SK-N-SH treated with all-trans-retinoic acid at 6 μM for 48 hours (cell line): ENCODE measurements at regions not wholly inside any gene's neighbourhood (a gene's known extent, or its start where the extent isn't known, plus 50 kb on each side); places are given as distances from the start of the nearest gene placed in this dataset.

Experiments
- ATAC-seq: fragments of 200-7000 bp; cut with Tn5 transposase; 3 replicates; pipeline ENCODE4 v1.9.1; 2020; ENCODE audit warnings: mild to moderate bottlenecking, moderate library complexity
- ARNTL ChIP-seq: fragments of 450-650 bp; formaldehyde crosslinking; IDR thresholded peaks from 2 replicates; pipeline ENCODE4 v1.5.0; 2020; ENCODE audit warnings: low read depth, mild to moderate bottlenecking, moderate library complexity, borderline replicate concordance
- CSDC2 ChIP-seq: fragments of 250-450 bp; sonication (Bioruptor Pico); IDR thresholded peaks from 2 replicates; pipeline ENCODE4 v1.5.0; 2020; ENCODE audit warnings: mild to moderate bottlenecking, moderate library complexity
- ESRRG ChIP-seq: fragments of 250-450 bp; sonication (Bioruptor Pico); IDR thresholded peaks from 2 replicates; pipeline ENCODE4 v1.6.1; 2021; ENCODE audit warnings: mild to moderate bottlenecking
- GLIS3 ChIP-seq: fragments of 250-450 bp; sonication (Bioruptor Pico); IDR thresholded peaks from 2 replicates; pipeline ENCODE4 v1.5.0; 2020; ENCODE audit warnings: mild to moderate bottlenecking, moderate library complexity
- PPARA ChIP-seq: fragments of 250-450 bp; sonication (Bioruptor Pico); IDR thresholded peaks from 2 replicates; pipeline ENCODE4 v1.5.0; 2020; ENCODE audit warnings: mild to moderate bottlenecking, borderline replicate concordance
- ZFP3 ChIP-seq: fragments of 250-450 bp; sonication (Bioruptor Pico); IDR thresholded peaks from 2 replicates; pipeline ENCODE4 v1.5.0; 2020; ENCODE audit warnings: mild to moderate bottlenecking, moderate library complexity
- ZNF70 ChIP-seq: fragments of 450-650 bp; formaldehyde crosslinking; IDR thresholded peaks from 2 replicates; pipeline ENCODE4 v1.5.0; 2020; ENCODE audit warnings: mild to moderate bottlenecking, moderate library complexity
- ZNF8 ChIP-seq: fragments of 450-650 bp; formaldehyde crosslinking; IDR thresholded peaks from 2 replicates; pipeline ENCODE4 v1.5.0; 2020; ENCODE audit warnings: mild to moderate bottlenecking, moderate library complexity
- TF ChIP-seq, protein P1 (sequence below): fragments of 250-450 bp; sonication (Bioruptor Pico); IDR thresholded peaks from 2 replicates; pipeline ENCODE4 v1.5.0; 2020; ENCODE audit warnings: mild to moderate bottlenecking, moderate library complexity
- TF ChIP-seq, protein P2 (sequence below): fragments of 250-450 bp; sonication (Bioruptor Pico); IDR thresholded peaks from 2 replicates; pipeline ENCODE4 v1.8.0; 2021; ENCODE audit warnings: low read depth, mild to moderate bottlenecking, moderate library complexity, borderline replicate concordance
- TF ChIP-seq, protein P3 (sequence below): fragments of 250-450 bp; sonication (Bioruptor Pico); IDR thresholded peaks from 2 replicates; pipeline ENCODE4 v1.5.1; 2021; ENCODE audit warnings: mild to moderate bottlenecking, moderate library complexity
- TF ChIP-seq, protein P4 (sequence below): fragments of 250-450 bp; sonication (Bioruptor Pico); IDR thresholded peaks from 2 replicates; pipeline ENCODE4 v1.5.1; 2020; ENCODE audit warnings: low read depth, mild to moderate bottlenecking, moderate library complexity
- TF ChIP-seq, protein P5 (sequence below): fragments of 250-450 bp; sonication (Bioruptor Pico); IDR thresholded peaks from 2 replicates; pipeline ENCODE4 v1.8.0; 2020; ENCODE audit warnings: mild to moderate bottlenecking, moderate library complexity, borderline replicate concordance

DNA sequence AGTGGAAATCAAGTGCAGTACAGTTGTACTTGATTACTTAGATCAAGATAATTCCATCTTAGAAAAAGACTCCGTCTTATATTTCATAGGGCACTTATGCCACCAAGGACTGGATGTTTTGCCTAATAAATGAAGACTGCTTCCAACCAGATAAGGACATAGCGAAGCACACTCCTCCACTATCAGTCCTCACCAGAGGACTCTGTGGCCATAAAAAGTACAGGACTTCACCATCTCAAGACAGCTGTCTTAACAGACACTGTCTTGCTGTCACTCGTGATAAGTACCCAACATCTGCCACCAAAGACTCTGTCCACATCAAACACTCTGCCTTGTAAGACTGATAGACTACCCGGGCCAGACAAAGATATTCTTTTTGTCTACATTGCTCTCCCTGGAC, 352.0 kb downstream of the TRAM1L1 start:
- TF ChIP-seq ZNF70 (CRISPR knock-in tag) (no peak), ZNF8 (CRISPR knock-in tag) (no peak)
- TF ChIP-seq, protein P1, sequence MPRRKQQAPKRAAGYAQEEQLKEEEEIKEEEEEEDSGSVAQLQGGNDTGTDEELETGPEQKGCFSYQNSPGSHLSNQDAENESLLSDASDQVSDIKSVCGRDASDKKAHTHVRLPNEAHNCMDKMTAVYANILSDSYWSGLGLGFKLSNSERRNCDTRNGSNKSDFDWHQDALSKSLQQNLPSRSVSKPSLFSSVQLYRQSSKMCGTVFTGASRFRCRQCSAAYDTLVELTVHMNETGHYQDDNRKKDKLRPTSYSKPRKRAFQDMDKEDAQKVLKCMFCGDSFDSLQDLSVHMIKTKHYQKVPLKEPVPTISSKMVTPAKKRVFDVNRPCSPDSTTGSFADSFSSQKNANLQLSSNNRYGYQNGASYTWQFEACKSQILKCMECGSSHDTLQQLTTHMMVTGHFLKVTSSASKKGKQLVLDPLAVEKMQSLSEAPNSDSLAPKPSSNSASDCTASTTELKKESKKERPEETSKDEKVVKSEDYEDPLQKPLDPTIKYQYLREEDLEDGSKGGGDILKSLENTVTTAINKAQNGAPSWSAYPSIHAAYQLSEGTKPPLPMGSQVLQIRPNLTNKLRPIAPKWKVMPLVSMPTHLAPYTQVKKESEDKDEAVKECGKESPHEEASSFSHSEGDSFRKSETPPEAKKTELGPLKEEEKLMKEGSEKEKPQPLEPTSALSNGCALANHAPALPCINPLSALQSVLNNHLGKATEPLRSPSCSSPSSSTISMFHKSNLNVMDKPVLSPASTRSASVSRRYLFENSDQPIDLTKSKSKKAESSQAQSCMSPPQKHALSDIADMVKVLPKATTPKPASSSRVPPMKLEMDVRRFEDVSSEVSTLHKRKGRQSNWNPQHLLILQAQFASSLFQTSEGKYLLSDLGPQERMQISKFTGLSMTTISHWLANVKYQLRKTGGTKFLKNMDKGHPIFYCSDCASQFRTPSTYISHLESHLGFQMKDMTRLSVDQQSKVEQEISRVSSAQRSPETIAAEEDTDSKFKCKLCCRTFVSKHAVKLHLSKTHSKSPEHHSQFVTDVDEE (CRISPR knock-in tag): no peak
- TF ChIP-seq, protein P2, sequence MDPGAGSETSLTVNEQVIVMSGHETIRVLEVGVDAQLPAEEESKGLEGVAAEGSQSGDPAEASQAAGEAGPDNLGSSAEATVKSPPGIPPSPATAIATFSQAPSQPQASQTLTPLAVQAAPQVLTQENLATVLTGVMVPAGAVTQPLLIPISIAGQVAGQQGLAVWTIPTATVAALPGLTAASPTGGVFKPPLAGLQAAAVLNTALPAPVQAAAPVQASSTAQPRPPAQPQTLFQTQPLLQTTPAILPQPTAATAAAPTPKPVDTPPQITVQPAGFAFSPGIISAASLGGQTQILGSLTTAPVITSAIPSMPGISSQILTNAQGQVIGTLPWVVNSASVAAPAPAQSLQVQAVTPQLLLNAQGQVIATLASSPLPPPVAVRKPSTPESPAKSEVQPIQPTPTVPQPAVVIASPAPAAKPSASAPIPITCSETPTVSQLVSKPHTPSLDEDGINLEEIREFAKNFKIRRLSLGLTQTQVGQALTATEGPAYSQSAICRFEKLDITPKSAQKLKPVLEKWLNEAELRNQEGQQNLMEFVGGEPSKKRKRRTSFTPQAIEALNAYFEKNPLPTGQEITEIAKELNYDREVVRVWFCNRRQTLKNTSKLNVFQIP (CRISPR knock-in tag): no peak
- TF ChIP-seq, all 23 proteins: peak for 0
- no peak for ATAC-seq

DNA sequence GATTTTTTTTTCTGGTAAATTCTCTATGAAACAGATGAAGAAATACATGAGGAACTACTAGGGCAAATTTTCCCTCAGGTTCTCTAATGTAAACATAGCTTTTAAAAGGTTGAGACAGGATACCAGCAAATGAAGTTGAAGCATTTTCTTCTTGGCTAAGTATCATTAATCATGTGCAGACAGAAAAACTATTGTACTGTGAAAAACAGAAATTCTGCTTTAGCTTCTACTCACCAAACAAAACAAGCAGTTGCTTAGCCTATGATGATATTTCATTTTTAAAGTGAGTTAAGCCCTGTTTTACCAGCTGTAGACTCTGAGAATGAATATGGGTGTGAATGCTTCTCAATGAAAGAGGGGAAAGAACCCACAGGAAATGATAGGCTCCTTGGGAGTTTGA, 358.9 kb downstream of the TRAM1L1 start:
- no peak for ATAC-seq
- TF ChIP-seq, protein P3, sequence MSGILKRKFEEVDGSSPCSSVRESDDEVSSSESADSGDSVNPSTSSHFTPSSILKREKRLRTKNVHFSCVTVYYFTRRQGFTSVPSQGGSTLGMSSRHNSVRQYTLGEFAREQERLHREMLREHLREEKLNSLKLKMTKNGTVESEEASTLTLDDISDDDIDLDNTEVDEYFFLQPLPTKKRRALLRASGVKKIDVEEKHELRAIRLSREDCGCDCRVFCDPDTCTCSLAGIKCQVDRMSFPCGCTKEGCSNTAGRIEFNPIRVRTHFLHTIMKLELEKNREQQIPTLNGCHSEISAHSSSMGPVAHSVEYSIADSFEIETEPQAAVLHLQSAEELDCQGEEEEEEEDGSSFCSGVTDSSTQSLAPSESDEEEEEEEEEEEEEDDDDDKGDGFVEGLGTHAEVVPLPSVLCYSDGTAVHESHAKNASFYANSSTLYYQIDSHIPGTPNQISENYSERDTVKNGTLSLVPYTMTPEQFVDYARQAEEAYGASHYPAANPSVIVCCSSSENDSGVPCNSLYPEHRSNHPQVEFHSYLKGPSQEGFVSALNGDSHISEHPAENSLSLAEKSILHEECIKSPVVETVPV (CRISPR knock-in tag): no peak
- no peak for TF ChIP-seq ARNTL
- TF ChIP-seq CSDC2 (CRISPR knock-in tag): no peak
- TF ChIP-seq ZNF70 (CRISPR knock-in tag): no peak
- TF ChIP-seq ESRRG (CRISPR knock-in tag): no peak
- no peak for TF ChIP-seq ZNF8 (CRISPR knock-in tag)
- TF ChIP-seq, protein P4, sequence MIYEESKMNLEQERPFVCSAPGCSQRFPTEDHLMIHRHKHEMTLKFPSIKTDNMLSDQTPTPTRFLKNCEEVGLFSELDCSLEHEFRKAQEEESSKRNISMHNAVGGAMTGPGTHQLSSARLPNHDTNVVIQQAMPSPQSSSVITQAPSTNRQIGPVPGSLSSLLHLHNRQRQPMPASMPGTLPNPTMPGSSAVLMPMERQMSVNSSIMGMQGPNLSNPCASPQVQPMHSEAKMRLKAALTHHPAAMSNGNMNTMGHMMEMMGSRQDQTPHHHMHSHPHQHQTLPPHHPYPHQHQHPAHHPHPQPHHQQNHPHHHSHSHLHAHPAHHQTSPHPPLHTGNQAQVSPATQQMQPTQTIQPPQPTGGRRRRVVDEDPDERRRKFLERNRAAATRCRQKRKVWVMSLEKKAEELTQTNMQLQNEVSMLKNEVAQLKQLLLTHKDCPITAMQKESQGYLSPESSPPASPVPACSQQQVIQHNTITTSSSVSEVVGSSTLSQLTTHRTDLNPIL (CRISPR knock-in tag): no peak

DNA sequence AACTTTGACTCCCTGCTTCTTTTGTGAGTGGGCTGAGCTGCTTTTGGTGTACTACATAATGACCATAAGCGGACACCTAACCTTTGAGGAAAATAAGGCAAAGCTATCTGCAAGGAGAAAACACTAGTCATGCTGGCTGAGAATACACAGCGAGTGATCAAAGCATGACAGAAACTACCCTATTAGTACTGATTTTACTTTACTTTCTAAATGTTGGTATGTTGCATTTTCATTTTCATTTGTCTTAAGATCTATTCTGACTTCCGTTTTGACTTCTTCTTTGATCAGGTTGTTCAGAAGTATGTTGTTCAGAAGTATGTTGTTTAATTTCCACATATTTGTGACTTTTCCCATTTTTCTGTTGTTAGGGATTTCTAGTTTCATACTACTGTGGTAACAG, 361.1 kb downstream of the TRAM1L1 start:
- TF ChIP-seq ARNTL (no peak), PPARA (CRISPR knock-in tag) (no peak), ZFP3 (CRISPR knock-in tag) (no peak)
- TF ChIP-seq, protein P2 (CRISPR knock-in tag): no peak
- TF ChIP-seq, protein P3 (CRISPR knock-in tag): no peak
- TF ChIP-seq, protein P5, sequence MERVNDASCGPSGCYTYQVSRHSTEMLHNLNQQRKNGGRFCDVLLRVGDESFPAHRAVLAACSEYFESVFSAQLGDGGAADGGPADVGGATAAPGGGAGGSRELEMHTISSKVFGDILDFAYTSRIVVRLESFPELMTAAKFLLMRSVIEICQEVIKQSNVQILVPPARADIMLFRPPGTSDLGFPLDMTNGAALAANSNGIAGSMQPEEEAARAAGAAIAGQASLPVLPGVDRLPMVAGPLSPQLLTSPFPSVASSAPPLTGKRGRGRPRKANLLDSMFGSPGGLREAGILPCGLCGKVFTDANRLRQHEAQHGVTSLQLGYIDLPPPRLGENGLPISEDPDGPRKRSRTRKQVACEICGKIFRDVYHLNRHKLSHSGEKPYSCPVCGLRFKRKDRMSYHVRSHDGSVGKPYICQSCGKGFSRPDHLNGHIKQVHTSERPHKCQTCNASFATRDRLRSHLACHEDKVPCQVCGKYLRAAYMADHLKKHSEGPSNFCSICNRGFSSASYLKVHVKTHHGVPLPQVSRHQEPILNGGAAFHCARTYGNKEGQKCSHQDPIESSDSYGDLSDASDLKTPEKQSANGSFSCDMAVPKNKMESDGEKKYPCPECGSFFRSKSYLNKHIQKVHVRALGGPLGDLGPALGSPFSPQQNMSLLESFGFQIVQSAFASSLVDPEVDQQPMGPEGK (CRISPR knock-in tag): no peak
- no peak for ATAC-seq

DNA sequence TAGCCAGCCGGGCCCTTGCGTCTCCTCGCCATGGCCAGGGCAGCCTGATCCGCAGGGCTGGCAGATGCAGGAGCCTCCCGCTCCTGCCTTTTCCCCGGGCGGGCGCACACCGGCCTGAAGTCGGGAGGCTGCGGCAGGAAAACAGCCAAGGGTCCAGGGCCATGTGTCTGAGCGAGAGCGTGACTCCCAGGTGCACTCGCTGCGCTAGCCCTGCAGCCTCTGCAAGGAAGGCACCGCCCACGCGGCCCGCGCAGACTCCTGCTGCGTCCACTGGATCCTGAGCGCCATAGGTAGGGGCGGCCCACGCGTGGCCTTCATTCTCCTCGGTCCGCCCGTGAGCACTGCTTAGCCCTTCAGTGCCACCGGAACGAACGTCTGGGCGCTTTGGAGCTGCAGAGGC, 379.9 kb downstream of the TRAM1L1 start:
- ATAC-seq: no peak
- no peak for TF ChIP-seq GLIS3 (CRISPR knock-in tag)
- TF ChIP-seq, all 23 proteins: peak for 0
